GM21825 (cell line): ENCODE measurements at regions not wholly inside any gene's neighbourhood (a gene's known extent, or its start where the extent isn't known, plus 50 kb on each side); places are given as distances from the start of the nearest gene placed in this dataset.

Experiments used
- ATAC-seq: cut with Tn5 transposase; IDR thresholded peaks from one replicate; pipeline ENCODE4 v1.9.1; 2021; ENCODE audit warnings: mild to moderate bottlenecking, moderate library complexity; ENCODE audit not compliant: unreplicated experiment

GRCh38 chr12:63321373-63321772 is 170.4 kb upstream of the AVPR1A start:
- no peak for ATAC-seq

- no peak for ATAC-seq
Observed at GRCh38 chr12:63319936-63320633, 169.1 kb upstream of the AVPR1A start.

- peak; percentile 82 for ATAC-seq
Observed at GRCh38 chr12:63319386-63319785, 168.4 kb upstream of the AVPR1A start.

GRCh38 chr12:63318933-63319332 is 167.9 kb upstream of the AVPR1A start:
- no peak for ATAC-seq

GRCh38 chr12:63318313-63318712 is 167.3 kb upstream of the AVPR1A start:
- no peak for ATAC-seq

GRCh38 chr12:63317880-63318279 is 166.9 kb upstream of the AVPR1A start:
- no peak for ATAC-seq

- ATAC-seq, result no peak
Observed at GRCh38 chr12:63317286-63317846, 166.4 kb upstream of the AVPR1A start.

GRCh38 chr12:63313139-63313538 is 162.1 kb upstream of the AVPR1A start:
- ATAC-seq, result no peak

GRCh38 chr12:63308671-63309070 is 157.7 kb upstream of the AVPR1A start:
- ATAC-seq, result no peak

GRCh38 chr12:63307849-63308248 is 156.8 kb upstream of the AVPR1A start:
- no peak for ATAC-seq

- ATAC-seq, result peak; percentile 38
Observed at GRCh38 chr12:63305901-63306875, 155.2 kb upstream of the AVPR1A start.

- peak; percentile 38 for ATAC-seq
Observed at GRCh38 chr12:63304887-63305316, 153.9 kb upstream of the AVPR1A start.

- peak; percentile 23 for ATAC-seq
Observed at GRCh38 chr12:63302941-63303536, 152.0 kb upstream of the AVPR1A start.

GRCh38 chr12:63302269-63302940 is 151.4 kb upstream of the AVPR1A start:
- peak; percentile 74 for ATAC-seq

GRCh38 chr12:63301311-63301710 is 150.3 kb upstream of the AVPR1A start:
- no peak for ATAC-seq

- ATAC-seq, result no peak
Observed at GRCh38 chr12:63298386-63298930, 147.5 kb upstream of the AVPR1A start.

- ATAC-seq, result no peak
Observed at GRCh38 chr12:63294327-63294632, 143.3 kb upstream of the AVPR1A start.

GRCh38 chr12:63292471-63293221 is 141.6 kb upstream of the AVPR1A start:
- no peak for ATAC-seq

- ATAC-seq, result peak; percentile 75
Observed at GRCh38 chr12:63276537-63277365, 125.8 kb upstream of the AVPR1A start.
